ENCODE measurements at regions not wholly inside any gene's neighbourhood (a gene's known extent, or its start where the extent isn't known, plus 50 kb on each side); places are given as distances from the start of the nearest gene placed in this dataset.

GRCh38 chr2:66331176-66331575 lies 103.7 kb upstream of the MEIS1 start:
- Histone ChIP-seq H3K9me3 (ENCODE audit: insufficient read depth in 2 of 2, low read depth in 1 of 2, low read length in 1 of 2) (no peaks in the 10 kb centered on the region), H2AK5ac (ENCODE audit: low read depth, low read length) (no peak overlapping the region), H4K5ac (ENCODE audit: insufficient read length, low read depth, low read length) (no peak overlapping the region), H3K18ac (ENCODE audit: extremely low read depth, low read length) (no peak overlapping the region), H3K79me1 (ENCODE audit: low read depth, low read length) (no peaks in the 10 kb centered on the region), H2BK120ac (replicated peaks; ENCODE audit: low read depth, low read length) (no peak overlapping the region), H3K23ac (ENCODE audit: insufficient read length) (no peak overlapping the region), H2BK12ac (ENCODE audit: low read depth, low read length) (no peak overlapping the region), H4K91ac (replicated peaks; ENCODE audit: insufficient read length, low read length) (no peak overlapping the region), H3K9ac (replicated peaks in 1 of 4; ENCODE audit: extremely low read depth in 1 of 4, low read depth in 3 of 4, low read length in 3 of 4) (no peak overlapping the region), H3K56ac (replicated peaks; ENCODE audit: insufficient read length, low read depth, low read length) (no peak overlapping the region), H3K4ac (replicated peaks; ENCODE audit: insufficient read length, low read depth, low read length) (no peak overlapping the region), H2AFZ (ENCODE audit: low read length) (no peak overlapping the region), H3K4me3 (ENCODE audit: extremely low read depth in 1 of 4, insufficient read depth in 2 of 4, low read depth in 3 of 4, low read length in 4 of 4) (no peak overlapping the region), H3K4me2 (ENCODE audit: insufficient read depth in 1 of 2, low read depth in 2 of 2, low read length in 2 of 2) (no peak overlapping the region), H3K27ac (ENCODE audit: low read depth, low read length) (no peak overlapping the region), H3K79me2 (ENCODE audit: control insufficient read depth in 1 of 2, insufficient read depth in 2 of 2, low read length in 2 of 2) (no peaks in the 10 kb centered on the region), H2BK5ac (ENCODE audit: low read depth, low read length) (no peak overlapping the region), H2BK20ac (ENCODE audit: low read length) (no peak overlapping the region), H3K14ac (ENCODE audit: insufficient read length) (no peak overlapping the region), H3K36me3 (ENCODE audit: control insufficient read depth in 2 of 4, insufficient read depth in 4 of 4, low read length in 3 of 4) (no peaks in the 10 kb centered on the region), H3K23me2 (ENCODE audit: low read depth, low read length) (no peaks in the 10 kb centered on the region), H4K8ac (ENCODE audit: extremely low read depth, insufficient read depth, low read length) (no peak overlapping the region), H3K27me3 (replicated peaks in 1 of 4; ENCODE audit: control insufficient read depth in 3 of 4, extremely low read depth in 1 of 4, insufficient read depth in 3 of 4, low read length in 3 of 4) (no peaks in the 10 kb centered on the region), H4K20me1 (replicated peaks in 1 of 2; ENCODE audit: control insufficient read depth in 1 of 2, insufficient read depth in 2 of 2, low read length in 2 of 2) (no peaks in the 10 kb centered on the region), H2BK15ac (ENCODE audit: low read length) (no peak overlapping the region), H3K4me1 (replicated peaks in 1 of 4; ENCODE audit: control insufficient read depth in 3 of 4, insufficient read depth in 4 of 4, low read length in 3 of 4) (no peaks in the 10 kb centered on the region)
- CTCF ChIA-PET (ENCODE audit: partially characterized antibody), result no interaction called here
- DNase-seq (ENCODE audit: low read depth in 1 of 2, low spot score in 2 of 2) (no peak), FAIRE-seq (no peak)
- 95% methylated on average over 5 of the region's 5 CpGs; no CpG with 5 or more reads in 1 of the 2 experiments for WGBS, 2 experiments (ENCODE audit: extremely low coverage in 1 of 2, insufficient coverage in 1 of 2, insufficient read length in 1 of 2, insufficient replicate concordance in 2 of 2, low coverage in 1 of 2, low lambda C conversion rate in 2 of 2, missing lambda C conversion rate in 1 of 2)
- POLR2A ChIA-PET (ENCODE audit: partially characterized antibody), result no interaction called here
- no peak for TF ChIP-seq EZH2 (IDR thresholded peaks at IDR 0.05; ENCODE audit: low read depth, low read length, severe bottlenecking)
- no peak for TF ChIP-seq SIX5 (IDR thresholded peaks at IDR 0.05; ENCODE audit: low read depth, low read length)
- TF ChIP-seq SAP30 (IDR thresholded peaks at IDR 0.05; ENCODE audit: insufficient read depth, insufficient replicate concordance, low read length), result no peak
- TF ChIP-seq RBBP5 (IDR thresholded peaks at IDR 0.05; ENCODE audit: borderline replicate concordance, low read depth, low read length), result no peak
- no peak for TF ChIP-seq SUZ12 (IDR thresholded peaks at IDR 0.05; ENCODE audit: low read length)
- no peak for TF ChIP-seq HDAC2 (IDR thresholded peaks at IDR 0.05; ENCODE audit: borderline replicate concordance in 1 of 2, low read depth in 2 of 2, low read length in 2 of 2)
- TF ChIP-seq RFX5 (IDR thresholded peaks at IDR 0.05; ENCODE audit: borderline replicate concordance, low read depth, low read length), result no peak
- TF ChIP-seq TEAD4 (IDR thresholded peaks at IDR 0.05; ENCODE audit: low read depth, low read length), result no peak
- no peak for TF ChIP-seq FOSL1 (IDR thresholded peaks at IDR 0.05; ENCODE audit: insufficient read depth, low read depth, low read length)
- no peak for TF ChIP-seq KDM4A (IDR thresholded peaks at IDR 0.05; ENCODE audit: low read depth, low read length, severe bottlenecking)
- no peak for TF ChIP-seq BRCA1 (IDR thresholded peaks at IDR 0.05; ENCODE audit: low read depth, low read length)
- TF ChIP-seq SIRT6 (IDR thresholded peaks at IDR 0.05; ENCODE audit: low read length), result no peak
- TF ChIP-seq MAFK (IDR thresholded peaks at IDR 0.05; ENCODE audit: low read depth, low read length), result no peak
- no peak for TF ChIP-seq BCL11A (IDR thresholded peaks at IDR 0.05; ENCODE audit: low read depth in 2 of 2, low read length in 2 of 2)
- TF ChIP-seq RAD21 (IDR thresholded peaks at IDR 0.05 in 1 of 2, conservative IDR thresholded peaks at IDR 0.05 in 1 of 2; ENCODE audit: low read depth in 2 of 2, low read length in 2 of 2), result no peak
